HepG2 (cell line): ENCODE measurements at regions not wholly inside any gene's neighbourhood (a gene's known extent, or its start where the extent isn't known, plus 50 kb on each side); places are given as distances from the start of the nearest gene placed in this dataset.

ENCODE experiments used
- ATAC-seq: fragments of 200-7000 bp; cut with Tn5 transposase; 3 replicates; pipeline ENCODE4 v1.9.1; 2020; ENCODE audit warnings: mild to moderate bottlenecking, moderate library complexity
- BruUV-seq: library from RNA; stranded (reverse); fragments of 400-500 nt; replicated peaks from 2 replicates; lab custom pipeline; 2021; lab: Mats Ljungman, UMichigan
- CTCF ChIA-PET: fragments of 300-600 bp; formaldehyde crosslinking; extraction: SDS; loops from one replicate; lab custom pipeline; 2021; ENCODE audit warnings: low total read pairs, inconsistent platforms, low intra/inter-chr PET ratio; lab: Yijun Ruan, JAX
- POLR2A ChIA-PET: fragments of 350-600 bp; sonication (Branson Sonifier 250); formaldehyde crosslinking; loops from one replicate; lab custom pipeline; 2020; ENCODE audit warnings: antibody characterized with exemption, inconsistent platforms; lab: Yijun Ruan, JAX
- DNase-seq: peaks from one replicate; pipeline ENCODE4 v3.0.0-alpha.2; 2015; ENCODE audit warnings: low spot score
- FAIRE-seq: peaks from 3 replicates; lab custom pipeline; 2011; peaks lifted over from hg19 to GRCh38; lab: Jason Lieb, UNC
- H2AFZ ChIP-seq: one replicate; pipeline ENCODE4 v1.6.1; 2011; ENCODE audit warnings: low read length, inconsistent platforms
- H3K27ac ChIP-seq: fragments of 300-600 bp; 3 replicates; pipeline ENCODE4 v1.8.0; 2011; ENCODE audit warnings: mixed run types, mild to moderate bottlenecking, mixed read lengths, low read length, inconsistent platforms; ENCODE audit not compliant: insufficient read depth; ENCODE audit errors: extremely low read length
- H3K27me3 ChIP-seq, 2 experiments: fragments of 200-600 bp in 1 of 2; 2 replicates in 1 of 2; 3 replicates in 1 of 2; pipeline versions ENCODE4 v1.6.0 to v1.8.0; 2011; ENCODE audit warnings: low read length in 2 of 2, mild to moderate bottlenecking in 2 of 2, moderate library complexity in 2 of 2, inconsistent platforms in 1 of 2; ENCODE audit not compliant: insufficient read depth in 2 of 2, control insufficient read depth in 1 of 2
- H3K36me3 ChIP-seq, 2 experiments: fragments of 200-600 bp in 1 of 2; replicated peaks in 1 of 2; 2 replicates in 1 of 2; 3 replicates in 1 of 2; pipeline versions ENCODE4 v1.5.1 to v1.8.0; 2011; ENCODE audit warnings: low read length in 2 of 2, inconsistent platforms in 1 of 2; ENCODE audit not compliant: insufficient read depth in 2 of 2, control insufficient read depth in 1 of 2
- H3K4me1 ChIP-seq: 2 replicates; pipeline ENCODE4 v1.5.1; 2012; ENCODE audit warnings: low read length, inconsistent platforms; ENCODE audit not compliant: insufficient read depth
- H3K4me2 ChIP-seq: 2 replicates; pipeline ENCODE4 v1.6.0; 2011; ENCODE audit warnings: low read depth, low read length, inconsistent platforms
- H3K4me3 ChIP-seq, 3 experiments: fragments of 200-600 bp in 1 of 3; sonication (generic), shearing (Covaris generic) in 1 of 3; replicated peaks in 1 of 3; 2 replicates each; pipeline ENCODE4 v1.5.1; 2011 to 2016; ENCODE audit warnings: low read length in 3 of 3, inconsistent platforms in 2 of 3, low read depth in 2 of 3, mild to moderate bottlenecking in 2 of 3, control low read depth in 1 of 3, mixed read lengths in 1 of 3; ENCODE audit not compliant: insufficient read depth in 1 of 3
- H3K79me2 ChIP-seq: one replicate; pipeline ENCODE4 v1.6.1; 2011; ENCODE audit warnings: low read length, inconsistent platforms; ENCODE audit not compliant: insufficient read depth
- H3K9ac ChIP-seq: 2 replicates; pipeline ENCODE4 v1.6.0; 2011; ENCODE audit warnings: mild to moderate bottlenecking, low read depth, low read length, inconsistent platforms; ENCODE audit not compliant: insufficient read depth
- H3K9me3 ChIP-seq: 2 replicates; pipeline ENCODE4 v1.5.1; 2012; ENCODE audit warnings: mild to moderate bottlenecking, low read length
- H4K20me1 ChIP-seq: 2 replicates; pipeline ENCODE4 v1.6.0; 2011; ENCODE audit warnings: inconsistent platforms, mild to moderate bottlenecking, low read length, moderate library complexity; ENCODE audit not compliant: insufficient read depth
- AGO1 ChIP-seq: fragments of 200-400 bp; formaldehyde crosslinking; IDR thresholded peaks from 2 replicates; pipeline ENCODE4 v1.6.1; 2017; ENCODE audit warnings: mild to moderate bottlenecking, low read depth, low read length, moderate library complexity; ENCODE audit not compliant: poor library complexity, severe bottlenecking
- BCL6 ChIP-seq: IDR thresholded peaks from 2 replicates; pipeline ENCODE4 v1.6.1; 2016; ENCODE audit warnings: missing genetic modification reagents, missing compliant biosample characterization
- BRCA1 ChIP-seq: sonication (generic); formaldehyde crosslinking; IDR thresholded peaks from 2 replicates; pipeline ENCODE4 v1.4.0; 2020; ENCODE audit warnings: missing genetic modification reagents
- HIVEP1 ChIP-seq: sonication (generic); formaldehyde crosslinking; IDR thresholded peaks from 2 replicates; pipeline ENCODE4 v1.4.0; 2020; ENCODE audit warnings: mild to moderate bottlenecking, missing genetic modification reagents
- RARG ChIP-seq: sonication (generic); formaldehyde crosslinking; IDR thresholded peaks from 2 replicates; pipeline ENCODE4 v1.4.0; 2020; ENCODE audit warnings: low read depth, mild to moderate bottlenecking, missing genetic modification reagents
- ZBTB10 ChIP-seq: sonication (generic); formaldehyde crosslinking; IDR thresholded peaks from 2 replicates; pipeline ENCODE4 v1.4.0; 2020; ENCODE audit warnings: missing genetic modification reagents, borderline replicate concordance
- ZBTB26 ChIP-seq: IDR thresholded peaks from 2 replicates; pipeline ENCODE4 v1.6.1; 2016; ENCODE audit warnings: missing compliant biosample characterization, missing genetic modification reagents, borderline replicate concordance
- ZNF282 ChIP-seq: fragments of 450-650 bp; IDR thresholded peaks from 2 replicates; pipeline ENCODE4 v1.6.1; 2018; ENCODE audit not compliant: partially characterized antibody
- ZNF362 ChIP-seq: sonication (generic); formaldehyde crosslinking; IDR thresholded peaks from 2 replicates; pipeline ENCODE4 v1.4.0; 2020; ENCODE audit warnings: missing genetic modification reagents, mild to moderate bottlenecking, borderline replicate concordance
- ZNF761 ChIP-seq: sonication (generic); formaldehyde crosslinking; conservative IDR thresholded peaks from 2 replicates; pipeline ENCODE4 v1.4.0; 2020; ENCODE audit warnings: mild to moderate bottlenecking, missing genetic modification reagents
- WGBS: methylation state at CpG from one replicate; pipeline ENCODE4 v1.1.6; 2017; ENCODE audit warnings: low lambda C conversion rate; 5-methylcytosine and 5-hydroxymethylcytosine counted together
- in situ Hi-C: cut with HindIII; loops from 2 replicates; pipeline ENCODE4 v1.10.0; 2017; ENCODE audit warnings: low pct_unique_long_range_greater_than_20kb; ENCODE audit not compliant: extremely low pct_ligation_motif_present
- intact Hi-C: fragments of 100-400 bp; cut with micrococcal nuclease; formaldehyde crosslinking; loops from one replicate; pipeline ENCODE4 v1.10.0; 2022; ENCODE audit not compliant: unreplicated experiment

GRCh38 chr2:12041236-12041635 is 294.8 kb downstream of the LPIN1 start:
- Histone ChIP-seq H3K27ac (no peak overlapping the region), H3K36me3 (no peaks in the 10 kb centered on the region), H3K4me2 (no peak overlapping the region), H4K20me1 (no peaks in the 10 kb centered on the region), H3K27me3 (peaks cover 0 to 6% of the 10 kb centered on the region in 2 experiments; a peak in 1 of 5 replicates), H3K9ac (no peak overlapping the region), H2AFZ (no peak overlapping the region), H3K4me3 (no peak overlapping the region), H3K79me2 (no peaks in the 10 kb centered on the region), H3K4me1 (no peaks in the 10 kb centered on the region), H3K9me3 (no peaks in the 10 kb centered on the region)
- WGBS = 45% methylated on average over 6 of the region's 6 CpGs
- DNase-seq (no peak), ATAC-seq (no peak), FAIRE-seq (no peak)
- no TSS peak for BruUV-seq
- ChIA-PET CTCF (no interaction called here), POLR2A (no interaction called here)
- TF ChIP-seq BCL6 (CRISPR knock-in tag) = no peak
- TF ChIP-seq RARG (CRISPR knock-in tag) = no peak
- no peak for TF ChIP-seq HIVEP1
- no peak for TF ChIP-seq ZNF362 (CRISPR knock-in tag)
- no peak for TF ChIP-seq BRCA1 (CRISPR knock-in tag)
- no peak for TF ChIP-seq AGO1
- TF ChIP-seq ZNF761 (CRISPR knock-in tag) = no peak
- no peak for TF ChIP-seq ZNF282
- no peak for TF ChIP-seq ZBTB26 (CRISPR knock-in tag)
- TF ChIP-seq ZBTB10 (CRISPR knock-in tag) = no peak
- intact Hi-C loops (no loop called here), in situ Hi-C loops (no loop called here)
